ENCODE measurements at regions not wholly inside any gene's neighbourhood (a gene's known extent, or its start where the extent isn't known, plus 50 kb on each side); places are given as distances from the start of the nearest gene placed in this dataset.

GRCh38 chr2:221731432-221732145 lies 159.5 kb upstream of the EPHA4 start (continued):
- no peak for TF ChIP-seq JUN (IDR thresholded peaks at IDR 0.05; ENCODE audit: borderline replicate concordance, low read depth, low read length)
- no peak for TF ChIP-seq JUN (CRISPR knock-in tag; IDR thresholded peaks at IDR 0.05; ENCODE audit: borderline replicate concordance)
- TF ChIP-seq CHAMP1 (IDR thresholded peaks at IDR 0.05), result no peak

DNA sequence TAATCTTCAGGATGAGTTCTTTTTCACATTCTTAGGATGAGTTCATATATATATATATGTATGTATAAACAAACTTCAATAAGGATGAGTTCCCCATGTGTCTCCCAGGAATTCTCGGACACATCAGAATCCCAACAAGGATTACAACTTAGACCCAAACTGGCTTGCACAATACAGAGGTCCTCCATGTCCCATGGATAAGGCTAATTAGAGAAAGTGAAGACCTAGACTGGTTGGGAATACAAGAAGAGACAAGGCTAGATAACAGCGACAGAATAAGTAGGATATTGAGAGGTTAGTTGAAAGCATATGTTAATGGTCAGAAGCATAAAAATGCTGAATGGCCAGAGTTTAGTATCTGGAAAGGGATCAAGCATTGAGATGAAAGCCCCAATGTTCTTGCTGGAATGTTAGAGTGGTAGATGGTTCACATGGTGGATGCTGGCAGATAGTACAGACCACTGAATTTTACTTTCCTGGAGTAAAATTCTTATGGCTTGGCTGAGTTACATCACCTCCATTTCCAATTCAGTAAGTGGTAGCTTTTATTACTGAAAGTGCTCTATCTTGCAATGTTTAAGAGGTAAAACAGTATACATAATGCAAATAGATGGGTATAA lies 154.9 kb upstream of the EPHA4 start:
- in situ Hi-C loops (cut with MboI) (no loop called here), intact Hi-C loops (cut with micrococcal nuclease) (no loop called here)
- H3K9ac ChIP-seq (ENCODE audit: insufficient read depth in 1 of 2, low read depth in 2 of 2, low read length in 2 of 2), result no peak overlapping the region
- FAIRE-seq (no peak), DNase-seq (ENCODE audit: extremely low read depth in 1 of 4, low spot score in 3 of 4) (no peak), ATAC-seq (no peak)
- H3K79me2 ChIP-seq (ENCODE audit: control insufficient read depth, insufficient read depth, low read length), result no peaks in the 10 kb centered on the region
- TF ChIP-seq POLR2H (tag; IDR thresholded peaks at IDR 0.05; ENCODE audit: low read depth) (no peak), ZNF75A (CRISPR knock-in tag; IDR thresholded peaks at IDR 0.05) (no peak), PRMT5 (CRISPR knock-in tag; IDR thresholded peaks at IDR 0.05) (no peak), CHD1 (IDR thresholded peaks at IDR 0.05; ENCODE audit: low read length) (no peak), TAL1 (IDR thresholded peaks at IDR 0.05) (no peak), MYBL2 (IDR thresholded peaks at IDR 0.05; ENCODE audit: low read depth) (no peak), MYBL2 (CRISPR knock-in tag; IDR thresholded peaks at IDR 0.05; ENCODE audit: borderline replicate concordance) (no peak)
- H3K4me1 ChIP-seq (replicated peaks in 1 of 2; ENCODE audit: control insufficient read depth in 2 of 2, insufficient read depth in 2 of 2, low read length in 2 of 2), result no peaks in the 10 kb centered on the region
- WGBS (ENCODE audit: insufficient coverage, low coverage, missing lambda C conversion rate), result 0% methylated on average over 2 of the region's 2 CpGs
- no peaks in the 10 kb centered on the region for H3K9me1 ChIP-seq (ENCODE audit: control insufficient read depth, insufficient read depth, low read length)
- no peak overlapping the region for H3K4me2 ChIP-seq (ENCODE audit: insufficient read depth, low read length)
- POLR2A ChIA-PET, result no interaction called here
- CTCF ChIA-PET (ENCODE audit: low intra/inter-chr PET ratio), result no interaction called here
- no TSS peak for BruUV-seq (replicated peaks)
- no peaks in the 10 kb centered on the region for H3K27me3 ChIP-seq (ENCODE audit: control insufficient read depth in 2 of 2, insufficient read depth in 2 of 2, low read length in 2 of 2)
- no peaks in the 10 kb centered on the region for H4K20me1 ChIP-seq (replicated peaks; ENCODE audit: control insufficient read depth, insufficient read depth, low read length)
- H3K9me3 ChIP-seq (replicated peaks; ENCODE audit: control insufficient read depth, insufficient read depth, low read depth, low read length), result no peaks in the 10 kb centered on the region
- no peak overlapping the region for H3K27ac ChIP-seq (ENCODE audit: extremely low read depth, low read depth, low read length)
- H2AFZ ChIP-seq (ENCODE audit: low read depth, low read length), result no peak overlapping the region
- no peak overlapping the region for H3K4me3 ChIP-seq
- no peaks in the 10 kb centered on the region for H3K36me3 ChIP-seq (ENCODE audit: control insufficient read depth, insufficient read depth, low read length)

All from K562 (cell line).